ENCODE measurements at regions not wholly inside any gene's neighbourhood (a gene's known extent, or its start where the extent isn't known, plus 50 kb on each side); places are given as distances from the start of the nearest gene placed in this dataset.

- H3K27ac ChIP-seq (ENCODE audit: low read length): no peak overlapping the region
- no peaks in the 10 kb centered on the region for H3K27me3 ChIP-seq (ENCODE audit: control insufficient read depth, insufficient read depth, low read length)
- no peaks in the 10 kb centered on the region for H3K9me3 ChIP-seq (replicated peaks; ENCODE audit: control insufficient read depth, low read depth, low read length)
- peak; percentile 28 for DNase-seq
- H3K36me3 ChIP-seq (ENCODE audit: control insufficient read depth, insufficient read depth, low read length): no peaks in the 10 kb centered on the region
- no CpG with 5 or more reads among the region's 3 CpGs for WGBS (ENCODE audit: insufficient coverage)
- no peak overlapping the region for H3K4me3 ChIP-seq (ENCODE audit: low read length)
- peaks cover 12% of the 10 kb centered on the region for H3K4me1 ChIP-seq (ENCODE audit: control insufficient read depth, insufficient read depth, low read length)
These were observed 670.0 kb downstream of the TOX3 start for GRCh38 chr16:51876934-51877333.

- no peaks in the 10 kb centered on the region for H3K36me3 ChIP-seq (ENCODE audit: control insufficient read depth, insufficient read depth, low read length)
- no peak overlapping the region for H3K4me3 ChIP-seq (ENCODE audit: low read length)
- no CpG with 5 or more reads among the region's 3 CpGs for WGBS (ENCODE audit: insufficient coverage)
- H3K27ac ChIP-seq (ENCODE audit: low read length): no peak overlapping the region
- no peak for DNase-seq
- H3K27me3 ChIP-seq (ENCODE audit: control insufficient read depth, insufficient read depth, low read length): no peaks in the 10 kb centered on the region
- peaks cover 12% of the 10 kb centered on the region for H3K4me1 ChIP-seq (ENCODE audit: control insufficient read depth, insufficient read depth, low read length)
- H3K9me3 ChIP-seq (replicated peaks; ENCODE audit: control insufficient read depth, low read depth, low read length): no peaks in the 10 kb centered on the region
These were observed 670.4 kb downstream of the TOX3 start for GRCh38 chr16:51876601-51876875.

- WGBS (ENCODE audit: insufficient coverage): 19% methylated on average over 15 of the region's 18 CpGs
- Histone ChIP-seq H3K9me3 (replicated peaks; ENCODE audit: control insufficient read depth, low read depth, low read length) (no peaks in the 10 kb centered on the region), H3K36me3 (ENCODE audit: control insufficient read depth, insufficient read depth, low read length) (no peaks in the 10 kb centered on the region), H3K27me3 (ENCODE audit: control insufficient read depth, insufficient read depth, low read length) (no peaks in the 10 kb centered on the region), H3K4me3 (ENCODE audit: low read length) (no peak overlapping the region), H3K27ac (ENCODE audit: low read length) (no peak overlapping the region), H3K4me1 (ENCODE audit: control insufficient read depth, insufficient read depth, low read length) (peaks cover 12% of the 10 kb centered on the region)
- peak; percentile 2 for DNase-seq
These were observed 670.9 kb downstream of the TOX3 start for GRCh38 chr16:51875834-51876600.

- peaks cover 11% of the 10 kb centered on the region for H3K4me1 ChIP-seq (ENCODE audit: control insufficient read depth, insufficient read depth, low read length)
- H3K4me3 ChIP-seq (ENCODE audit: low read length): no peak overlapping the region
- no peaks in the 10 kb centered on the region for H3K36me3 ChIP-seq (ENCODE audit: control insufficient read depth, insufficient read depth, low read length)
- H3K27ac ChIP-seq (ENCODE audit: low read length): no peak overlapping the region
- H3K9me3 ChIP-seq (replicated peaks; ENCODE audit: control insufficient read depth, low read depth, low read length): no peaks in the 10 kb centered on the region
- H3K27me3 ChIP-seq (ENCODE audit: control insufficient read depth, insufficient read depth, low read length): peaks cover 2% of the 10 kb centered on the region
- no peak for DNase-seq
These were observed 674.4 kb downstream of the TOX3 start for GRCh38 chr16:51872524-51872923.

GRCh38 chr16:51870296-51870854 is 676.6 kb downstream of the TOX3 start:
- no peak overlapping the region for H3K4me3 ChIP-seq (ENCODE audit: low read length)
- DNase-seq: no peak
- WGBS (ENCODE audit: insufficient coverage): 29% methylated on average over 1 of the region's 2 CpGs
- no peaks in the 10 kb centered on the region for H3K36me3 ChIP-seq (ENCODE audit: control insufficient read depth, insufficient read depth, low read length)
- no peaks in the 10 kb centered on the region for H3K9me3 ChIP-seq (replicated peaks; ENCODE audit: control insufficient read depth, low read depth, low read length)
- H3K4me1 ChIP-seq (ENCODE audit: control insufficient read depth, insufficient read depth, low read length): no peaks in the 10 kb centered on the region
- H3K27ac ChIP-seq (ENCODE audit: low read length): no peak overlapping the region
- H3K27me3 ChIP-seq (ENCODE audit: control insufficient read depth, insufficient read depth, low read length): peaks cover 2% of the 10 kb centered on the region

- H3K27me3 ChIP-seq (ENCODE audit: control insufficient read depth, insufficient read depth, low read length): peaks cover 2% of the 10 kb centered on the region
- H3K4me3 ChIP-seq (ENCODE audit: low read length): no peak overlapping the region
- H3K4me1 ChIP-seq (ENCODE audit: control insufficient read depth, insufficient read depth, low read length): no peaks in the 10 kb centered on the region
- H3K9me3 ChIP-seq (replicated peaks; ENCODE audit: control insufficient read depth, low read depth, low read length): no peaks in the 10 kb centered on the region
- H3K27ac ChIP-seq (ENCODE audit: low read length): no peak overlapping the region
- H3K36me3 ChIP-seq (ENCODE audit: control insufficient read depth, insufficient read depth, low read length): no peaks in the 10 kb centered on the region
- no CpG with 5 or more reads among the region's 1 CpG for WGBS (ENCODE audit: insufficient coverage)
- no peak for DNase-seq
These were observed 677.8 kb downstream of the TOX3 start for GRCh38 chr16:51869176-51869575.

GRCh38 chr16:51868631-51869030 is 678.3 kb downstream of the TOX3 start:
- DNase-seq: no peak
- no peak overlapping the region for H3K27ac ChIP-seq (ENCODE audit: low read length)
- no peaks in the 10 kb centered on the region for H3K4me1 ChIP-seq (ENCODE audit: control insufficient read depth, insufficient read depth, low read length)
- no peaks in the 10 kb centered on the region for H3K36me3 ChIP-seq (ENCODE audit: control insufficient read depth, insufficient read depth, low read length)
- 100% methylated on average over 1 of the region's 2 CpGs for WGBS (ENCODE audit: insufficient coverage)
- no peak overlapping the region for H3K4me3 ChIP-seq (ENCODE audit: low read length)
- H3K9me3 ChIP-seq (replicated peaks; ENCODE audit: control insufficient read depth, low read depth, low read length): no peaks in the 10 kb centered on the region
- H3K27me3 ChIP-seq (ENCODE audit: control insufficient read depth, insufficient read depth, low read length): peaks cover 2% of the 10 kb centered on the region

- H3K4me3 ChIP-seq (ENCODE audit: low read length): no peak overlapping the region
- H3K4me1 ChIP-seq (ENCODE audit: control insufficient read depth, insufficient read depth, low read length): no peaks in the 10 kb centered on the region
- H3K9me3 ChIP-seq (replicated peaks; ENCODE audit: control insufficient read depth, low read depth, low read length): no peaks in the 10 kb centered on the region
- no peak for DNase-seq
- peaks cover 2% of the 10 kb centered on the region for H3K27me3 ChIP-seq (ENCODE audit: control insufficient read depth, insufficient read depth, low read length)
- no peak overlapping the region for H3K27ac ChIP-seq (ENCODE audit: low read length)
- H3K36me3 ChIP-seq (ENCODE audit: control insufficient read depth, insufficient read depth, low read length): no peaks in the 10 kb centered on the region
- WGBS (ENCODE audit: insufficient coverage): 60% methylated on average over 1 of the region's 8 CpGs
These were observed 679.4 kb downstream of the TOX3 start for GRCh38 chr16:51867386-51868065.

GRCh38 chr16:51864575-51864974 is 682.4 kb downstream of the TOX3 start:
- DNase-seq: no peak
- H3K27ac ChIP-seq (ENCODE audit: low read length): no peak overlapping the region
- no CpG with 5 or more reads among the region's 1 CpG for WGBS (ENCODE audit: insufficient coverage)

GRCh38 chr16:51854401-51854951 is 692.5 kb downstream of the TOX3 start:
- Histone ChIP-seq H3K27ac (ENCODE audit: low read length) (no peak overlapping the region), H3K27me3 (ENCODE audit: control insufficient read depth, insufficient read depth, low read length) (no peaks in the 10 kb centered on the region), H3K36me3 (ENCODE audit: control insufficient read depth, insufficient read depth, low read length) (no peaks in the 10 kb centered on the region), H3K9me3 (replicated peaks; ENCODE audit: control insufficient read depth, low read depth, low read length) (peaks cover 2% of the 10 kb centered on the region), H3K4me3 (ENCODE audit: low read length) (no peak overlapping the region), H3K4me1 (ENCODE audit: control insufficient read depth, insufficient read depth, low read length) (no peaks in the 10 kb centered on the region)
- no peak for DNase-seq
- WGBS (ENCODE audit: insufficient coverage): 57% methylated on average over 1 of the region's 4 CpGs

More at GRCh38 chr16:51864575-51864974, 682.4 kb downstream of the TOX3 start:
- H3K4me1 ChIP-seq (ENCODE audit: control insufficient read depth, insufficient read depth, low read length): no peaks in the 10 kb centered on the region
- H3K9me3 ChIP-seq (replicated peaks; ENCODE audit: control insufficient read depth, low read depth, low read length): no peaks in the 10 kb centered on the region
- H3K27me3 ChIP-seq (ENCODE audit: control insufficient read depth, insufficient read depth, low read length): peaks cover 2% of the 10 kb centered on the region
- no peaks in the 10 kb centered on the region for H3K36me3 ChIP-seq (ENCODE audit: control insufficient read depth, insufficient read depth, low read length)
- no peak overlapping the region for H3K4me3 ChIP-seq (ENCODE audit: low read length)
